HepG2 (cell line): ENCODE measurements at regions not wholly inside any gene's neighbourhood (a gene's known extent, or its start where the extent isn't known, plus 50 kb on each side); places are given as distances from the start of the nearest gene placed in this dataset.

Experiments
- ATAC-seq: fragments of 200-7000 bp; cut with Tn5 transposase; 3 replicates; pipeline ENCODE4 v1.9.1; 2020; ENCODE audit warnings: mild to moderate bottlenecking, moderate library complexity
- BruUV-seq: library from RNA; stranded (reverse); fragments of 400-500 nt; replicated peaks from 2 replicates; lab custom pipeline; 2021; lab: Mats Ljungman, UMichigan
- CTCF ChIA-PET: fragments of 300-600 bp; formaldehyde crosslinking; extraction: SDS; loops from one replicate; lab custom pipeline; 2021; ENCODE audit warnings: low total read pairs, inconsistent platforms, low intra/inter-chr PET ratio; lab: Yijun Ruan, JAX
- POLR2A ChIA-PET: fragments of 350-600 bp; sonication (Branson Sonifier 250); formaldehyde crosslinking; loops from one replicate; lab custom pipeline; 2020; ENCODE audit warnings: antibody characterized with exemption, inconsistent platforms; lab: Yijun Ruan, JAX
- DNase-seq: peaks from one replicate; pipeline ENCODE4 v3.0.0-alpha.2; 2015; ENCODE audit warnings: low spot score
- FAIRE-seq: peaks from 3 replicates; lab custom pipeline; 2011; peaks lifted over from hg19 to GRCh38; lab: Jason Lieb, UNC
- H2AFZ ChIP-seq: one replicate; pipeline ENCODE4 v1.6.1; 2011; ENCODE audit warnings: low read length, inconsistent platforms
- H3K27ac ChIP-seq: fragments of 300-600 bp; 3 replicates; pipeline ENCODE4 v1.8.0; 2011; ENCODE audit warnings: mixed run types, mild to moderate bottlenecking, mixed read lengths, low read length, inconsistent platforms; ENCODE audit not compliant: insufficient read depth; ENCODE audit errors: extremely low read length
- H3K27me3 ChIP-seq, 2 experiments: fragments of 200-600 bp in 1 of 2; 2 replicates in 1 of 2; 3 replicates in 1 of 2; pipeline versions ENCODE4 v1.6.0 to v1.8.0; 2011; ENCODE audit warnings: low read length in 2 of 2, mild to moderate bottlenecking in 2 of 2, moderate library complexity in 2 of 2, inconsistent platforms in 1 of 2; ENCODE audit not compliant: insufficient read depth in 2 of 2, control insufficient read depth in 1 of 2
- H3K36me3 ChIP-seq, 2 experiments: fragments of 200-600 bp in 1 of 2; replicated peaks in 1 of 2; 2 replicates in 1 of 2; 3 replicates in 1 of 2; pipeline versions ENCODE4 v1.5.1 to v1.8.0; 2011; ENCODE audit warnings: low read length in 2 of 2, inconsistent platforms in 1 of 2; ENCODE audit not compliant: insufficient read depth in 2 of 2, control insufficient read depth in 1 of 2
- H3K4me1 ChIP-seq: 2 replicates; pipeline ENCODE4 v1.5.1; 2012; ENCODE audit warnings: low read length, inconsistent platforms; ENCODE audit not compliant: insufficient read depth
- H3K4me2 ChIP-seq: 2 replicates; pipeline ENCODE4 v1.6.0; 2011; ENCODE audit warnings: low read depth, low read length, inconsistent platforms
- H3K4me3 ChIP-seq, 3 experiments: fragments of 200-600 bp in 1 of 3; sonication (generic), shearing (Covaris generic) in 1 of 3; replicated peaks in 1 of 3; 2 replicates each; pipeline ENCODE4 v1.5.1; 2011 to 2016; ENCODE audit warnings: low read length in 3 of 3, inconsistent platforms in 2 of 3, low read depth in 2 of 3, mild to moderate bottlenecking in 2 of 3, control low read depth in 1 of 3, mixed read lengths in 1 of 3; ENCODE audit not compliant: insufficient read depth in 1 of 3
- H3K79me2 ChIP-seq: one replicate; pipeline ENCODE4 v1.6.1; 2011; ENCODE audit warnings: low read length, inconsistent platforms; ENCODE audit not compliant: insufficient read depth
- H3K9ac ChIP-seq: 2 replicates; pipeline ENCODE4 v1.6.0; 2011; ENCODE audit warnings: mild to moderate bottlenecking, low read depth, low read length, inconsistent platforms; ENCODE audit not compliant: insufficient read depth
- H3K9me3 ChIP-seq: 2 replicates; pipeline ENCODE4 v1.5.1; 2012; ENCODE audit warnings: mild to moderate bottlenecking, low read length
- H4K20me1 ChIP-seq: 2 replicates; pipeline ENCODE4 v1.6.0; 2011; ENCODE audit warnings: inconsistent platforms, mild to moderate bottlenecking, low read length, moderate library complexity; ENCODE audit not compliant: insufficient read depth
- AHDC1 ChIP-seq: sonication (generic); formaldehyde crosslinking; IDR thresholded peaks from 2 replicates; pipeline ENCODE4 v1.5.1; 2020; ENCODE audit warnings: mild to moderate bottlenecking, missing genetic modification reagents, borderline replicate concordance
- ATF7 ChIP-seq, 2 experiments: fragments of 450-650 bp in 1 of 2; sonication (generic) in 1 of 2; formaldehyde crosslinking in 1 of 2; IDR thresholded peaks; 2 replicates each; pipeline versions ENCODE4 v1.4.0 to v1.6.1; 2016 to 2020; ENCODE audit warnings: antibody characterized with exemption in 1 of 2, mild to moderate bottlenecking in 1 of 2, missing genetic modification reagents in 1 of 2
- BCL3 ChIP-seq: sonication (generic); formaldehyde crosslinking; IDR thresholded peaks from 2 replicates; pipeline ENCODE4 v1.5.1; 2020; ENCODE audit warnings: mild to moderate bottlenecking, missing genetic modification reagents, moderate library complexity
- CEBPB ChIP-seq: IDR thresholded peaks from 2 replicates; pipeline ENCODE4 v1.6.1; 2011; ENCODE audit warnings: low read depth, low read length, improper control_type of control experiment, borderline replicate concordance
- CEBPG ChIP-seq: IDR thresholded peaks from 2 replicates; pipeline ENCODE4 v1.6.1; 2016
- EED ChIP-seq: sonication (generic); formaldehyde crosslinking; IDR thresholded peaks from 2 replicates; pipeline ENCODE4 v1.5.0; 2020; ENCODE audit warnings: mild to moderate bottlenecking, missing genetic modification reagents
- HNF4A ChIP-seq: sonication (generic); formaldehyde crosslinking; IDR thresholded peaks from 2 replicates; pipeline ENCODE4 v1.4.0; 2020; ENCODE audit warnings: missing genetic modification reagents
- POLR2A ChIP-seq, 2 experiments: IDR thresholded peaks; 2 replicates each; pipeline ENCODE4 v1.6.1; 2011; ENCODE audit warnings: low read depth in 2 of 2, low read length in 2 of 2, mild to moderate bottlenecking in 1 of 2, moderate library complexity in 1 of 2; ENCODE audit not compliant: insufficient read depth in 1 of 2
- ZMYM4 ChIP-seq: sonication (generic); formaldehyde crosslinking; IDR thresholded peaks from 2 replicates; pipeline ENCODE4 v1.8.1; 2023; ENCODE audit warnings: mild to moderate bottlenecking, missing genetic modification reagents
- ZNF260 ChIP-seq: sonication (generic); formaldehyde crosslinking; IDR thresholded peaks from 2 replicates; pipeline ENCODE4 v1.4.0; 2020; ENCODE audit warnings: missing genetic modification reagents, low read depth, mild to moderate bottlenecking, borderline replicate concordance
- ZNF33B ChIP-seq: sonication (generic); formaldehyde crosslinking; IDR thresholded peaks from 2 replicates; pipeline ENCODE4 v1.5.1; 2020; ENCODE audit warnings: mild to moderate bottlenecking, missing genetic modification reagents
- ZNF644 ChIP-seq: IDR thresholded peaks from 2 replicates; pipeline ENCODE4 v1.6.1; 2016; ENCODE audit warnings: low read depth
- ZNF703 ChIP-seq: sonication (generic); formaldehyde crosslinking; IDR thresholded peaks from 2 replicates; pipeline ENCODE4 v1.5.1; 2020; ENCODE audit warnings: missing genetic modification reagents, mild to moderate bottlenecking, moderate library complexity, borderline replicate concordance
- ZNF784 ChIP-seq: sonication (generic); formaldehyde crosslinking; IDR thresholded peaks from 2 replicates; pipeline ENCODE4 v1.5.1; 2020; ENCODE audit warnings: missing genetic modification reagents, mild to moderate bottlenecking, borderline replicate concordance
- WGBS: methylation state at CpG from one replicate; pipeline ENCODE4 v1.1.6; 2017; ENCODE audit warnings: low lambda C conversion rate; 5-methylcytosine and 5-hydroxymethylcytosine counted together
- in situ Hi-C: cut with HindIII; loops from 2 replicates; pipeline ENCODE4 v1.10.0; 2017; ENCODE audit warnings: low pct_unique_long_range_greater_than_20kb; ENCODE audit not compliant: extremely low pct_ligation_motif_present
- intact Hi-C: fragments of 100-400 bp; cut with micrococcal nuclease; formaldehyde crosslinking; loops from one replicate; pipeline ENCODE4 v1.10.0; 2022; ENCODE audit not compliant: unreplicated experiment
- TF ChIP-seq, protein P1 (sequence below): sonication (generic); formaldehyde crosslinking; IDR thresholded peaks from 2 replicates; pipeline ENCODE4 v1.4.0; 2020; ENCODE audit warnings: missing genetic modification reagents

- in situ Hi-C loops = no loop called here
- no TSS peak for BruUV-seq
- TF ChIP-seq CEBPG = peak; percentile 51; the same call in 1 of the 2 replicates
- peak; percentile 59; the same call in 1 of the 2 replicates for TF ChIP-seq HNF4A (CRISPR knock-in tag)
- TF ChIP-seq BCL3 = no peak
- peak; percentile 38; the same call in 1 of the 2 replicates for TF ChIP-seq ATF7 (IDR thresholded peaks at IDR 0.05)
- TF ChIP-seq ATF7 (CRISPR knock-in tag; IDR thresholded peaks at IDR 0.05) = no peak
- TF ChIP-seq ZNF784 = no peak
- no peak for TF ChIP-seq ZNF33B
- 0 out of 2 replicates have a peak, but pooled peaks have one; percentile 31 for TF ChIP-seq AHDC1 (CRISPR knock-in tag)
- TF ChIP-seq POLR2A (IDR thresholded peaks at IDR 0.05; ENCODE audit: insufficient read depth in 1 of 2, low read depth in 2 of 2, low read length in 2 of 2) = no peak
- TF ChIP-seq ZMYM4 (CRISPR knock-in tag) = peak; percentile 34; the same call in 1 of the 2 replicates
- TF ChIP-seq ZNF260 (CRISPR knock-in tag) = no peak
- TF ChIP-seq, protein P1, sequence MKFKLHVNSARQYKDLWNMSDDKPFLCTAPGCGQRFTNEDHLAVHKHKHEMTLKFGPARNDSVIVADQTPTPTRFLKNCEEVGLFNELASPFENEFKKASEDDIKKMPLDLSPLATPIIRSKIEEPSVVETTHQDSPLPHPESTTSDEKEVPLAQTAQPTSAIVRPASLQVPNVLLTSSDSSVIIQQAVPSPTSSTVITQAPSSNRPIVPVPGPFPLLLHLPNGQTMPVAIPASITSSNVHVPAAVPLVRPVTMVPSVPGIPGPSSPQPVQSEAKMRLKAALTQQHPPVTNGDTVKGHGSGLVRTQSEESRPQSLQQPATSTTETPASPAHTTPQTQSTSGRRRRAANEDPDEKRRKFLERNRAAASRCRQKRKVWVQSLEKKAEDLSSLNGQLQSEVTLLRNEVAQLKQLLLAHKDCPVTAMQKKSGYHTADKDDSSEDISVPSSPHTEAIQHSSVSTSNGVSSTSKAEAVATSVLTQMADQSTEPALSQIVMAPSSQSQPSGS (CRISPR knock-in tag) = no peak
- TF ChIP-seq ZNF703 (CRISPR knock-in tag) = no peak
- TF ChIP-seq CEBPB = peak; percentile 27; the same call in 1 of the 2 replicates
- peak; percentile 45; the same call in 1 of the 2 replicates for TF ChIP-seq ZNF644 (CRISPR knock-in tag)
- no peak for TF ChIP-seq EED
Measured at GRCh38 chr5:88130211-88130815, 138.3 kb downstream of the TMEM161B start.

More at GRCh38 chr5:88130211-88130815, 138.3 kb downstream of the TMEM161B start:
- no peak for ATAC-seq
- Histone ChIP-seq H3K4me1 (peaks cover 56% of the 10 kb centered on the region), H3K79me2 (no peaks in the 10 kb centered on the region), H3K9ac (no peak overlapping the region), H3K9me3 (no peaks in the 10 kb centered on the region), H3K27ac (no peak overlapping the region), H3K36me3 (no peaks in the 10 kb centered on the region), H3K4me2 (peak overlapping the region; percentile 45; the same call in 1 of the 2 replicates), H3K4me3 (no peak overlapping the region), H2AFZ (no peak overlapping the region), H3K27me3 (no peaks in the 10 kb centered on the region), H4K20me1 (no peaks in the 10 kb centered on the region)
- WGBS = 69% methylated on average over 5 of the region's 5 CpGs
- ChIA-PET CTCF (no interaction called here), POLR2A (interaction anchor here (1.4 kb wide), 1 partner anchor 11 kb away, joined by 6 read pairs; no protein-coding TSS in a partner anchor)
- DNase-seq = no peak
- intact Hi-C loops = no loop called here
- no peak for FAIRE-seq
